Skeletal muscle satellite cell (primary cell): ENCODE measurements at regions not wholly inside any gene's neighbourhood (a gene's known extent, or its start where the extent isn't known, plus 50 kb on each side); places are given as distances from the start of the nearest gene placed in this dataset.

ENCODE experiments used
- H3K27me3 ChIP-seq: 2 replicates; pipeline ENCODE4 v1.7.0; 2013; ENCODE audit warnings: low read length; ENCODE audit not compliant: control insufficient read depth, insufficient read depth
- H3K36me3 ChIP-seq: 2 replicates; pipeline ENCODE4 v1.7.0; 2013; ENCODE audit warnings: mild to moderate bottlenecking, control low read depth, low read length; ENCODE audit not compliant: insufficient read depth
- H3K4me1 ChIP-seq: 2 replicates; pipeline ENCODE4 v1.7.0; 2013; ENCODE audit warnings: low read length; ENCODE audit not compliant: control insufficient read depth, insufficient read depth
- H3K4me2 ChIP-seq: 2 replicates; pipeline ENCODE4 v1.7.0; 2013; ENCODE audit warnings: mild to moderate bottlenecking, low read length
- H3K4me3 ChIP-seq: 2 replicates; pipeline ENCODE4 v1.7.0; 2013; ENCODE audit warnings: low read length
- H3K9ac ChIP-seq: 2 replicates; pipeline ENCODE4 v1.7.0; 2013; ENCODE audit warnings: mild to moderate bottlenecking, low read depth, low read length, moderate library complexity
- H3K9me3 ChIP-seq: replicated peaks from 2 replicates; pipeline ENCODE4 v1.7.0; 2013; ENCODE audit warnings: mild to moderate bottlenecking, control low read depth, low read length

- Histone ChIP-seq H3K4me3 (no peak overlapping the region), H3K36me3 (no peaks in the 10 kb centered on the region)
Measured at GRCh38 chr15:70274908-70275307, 177.2 kb upstream of the TLE3 start.

GRCh38 chr15:70274255-70274880 is 176.7 kb upstream of the TLE3 start:
- H3K4me3 ChIP-seq: no peak overlapping the region
- no peak overlapping the region for H3K9ac ChIP-seq
- H3K27me3 ChIP-seq: no peaks in the 10 kb centered on the region
- no peaks in the 10 kb centered on the region for H3K9me3 ChIP-seq
- H3K4me1 ChIP-seq: peaks cover 23% of the 10 kb centered on the region
- H3K36me3 ChIP-seq: no peaks in the 10 kb centered on the region
- no peak overlapping the region for H3K4me2 ChIP-seq

More at GRCh38 chr15:70274908-70275307, 177.2 kb upstream of the TLE3 start:
- Histone ChIP-seq H3K27me3 (no peaks in the 10 kb centered on the region), H3K4me1 (peaks cover 19% of the 10 kb centered on the region), H3K9me3 (no peaks in the 10 kb centered on the region), H3K4me2 (no peak overlapping the region), H3K9ac (no peak overlapping the region)

- Histone ChIP-seq H3K9me3 (no peaks in the 10 kb centered on the region), H3K36me3 (no peaks in the 10 kb centered on the region), H3K4me3 (no peak overlapping the region), H3K4me1 (peaks cover 23% of the 10 kb centered on the region), H3K9ac (no peak overlapping the region), H3K4me2 (no peak overlapping the region), H3K27me3 (no peaks in the 10 kb centered on the region)
Measured at GRCh38 chr15:70273808-70274207, 176.1 kb upstream of the TLE3 start.

GRCh38 chr15:70272565-70273355 is 175.0 kb upstream of the TLE3 start:
- Histone ChIP-seq H3K36me3 (no peaks in the 10 kb centered on the region), H3K4me2 (no peak overlapping the region), H3K4me3 (no peak overlapping the region), H3K9ac (no peak overlapping the region), H3K9me3 (no peaks in the 10 kb centered on the region), H3K4me1 (peaks cover 30% of the 10 kb centered on the region), H3K27me3 (no peaks in the 10 kb centered on the region)

GRCh38 chr15:70271422-70272088 is 173.8 kb upstream of the TLE3 start:
- peak overlapping the region; percentile 38 for H3K4me2 ChIP-seq
- H3K36me3 ChIP-seq: no peaks in the 10 kb centered on the region
- H3K4me1 ChIP-seq: peaks cover 42% of the 10 kb centered on the region
- no peak overlapping the region for H3K4me3 ChIP-seq
- H3K9ac ChIP-seq: no peak overlapping the region
- no peaks in the 10 kb centered on the region for H3K9me3 ChIP-seq
- no peaks in the 10 kb centered on the region for H3K27me3 ChIP-seq

- Histone ChIP-seq H3K36me3 (no peaks in the 10 kb centered on the region), H3K9ac (no peak overlapping the region), H3K4me2 (peak overlapping the region; percentile 38), H3K4me1 (peaks cover 45% of the 10 kb centered on the region), H3K27me3 (no peaks in the 10 kb centered on the region), H3K4me3 (no peak overlapping the region), H3K9me3 (no peaks in the 10 kb centered on the region)
Measured at GRCh38 chr15:70270752-70271111, 173.0 kb upstream of the TLE3 start.

GRCh38 chr15:70269991-70270751 is 172.5 kb upstream of the TLE3 start:
- no peaks in the 10 kb centered on the region for H3K9me3 ChIP-seq
- no peaks in the 10 kb centered on the region for H3K27me3 ChIP-seq
- H3K4me1 ChIP-seq: peaks cover 45% of the 10 kb centered on the region
- no peak overlapping the region for H3K4me3 ChIP-seq
- H3K4me2 ChIP-seq: no peak overlapping the region
- H3K36me3 ChIP-seq: no peaks in the 10 kb centered on the region
- no peak overlapping the region for H3K9ac ChIP-seq

- Histone ChIP-seq H3K9ac (no peak overlapping the region), H3K4me2 (no peak overlapping the region), H3K36me3 (no peaks in the 10 kb centered on the region), H3K4me1 (peaks cover 45% of the 10 kb centered on the region), H3K4me3 (no peak overlapping the region), H3K27me3 (no peaks in the 10 kb centered on the region), H3K9me3 (no peaks in the 10 kb centered on the region)
Measured at GRCh38 chr15:70269311-70269911, 171.7 kb upstream of the TLE3 start.

- Histone ChIP-seq H3K27me3 (no peaks in the 10 kb centered on the region), H3K4me2 (no peak overlapping the region), H3K4me1 (peaks cover 48% of the 10 kb centered on the region)
Measured at GRCh38 chr15:70268698-70269251, 171.1 kb upstream of the TLE3 start.

GRCh38 chr15:70267879-70268278 is 170.2 kb upstream of the TLE3 start:
- H3K9ac ChIP-seq: no peak overlapping the region
- H3K27me3 ChIP-seq: no peaks in the 10 kb centered on the region
- no peaks in the 10 kb centered on the region for H3K9me3 ChIP-seq
- H3K4me2 ChIP-seq: no peak overlapping the region
- peaks cover 48% of the 10 kb centered on the region for H3K4me1 ChIP-seq
- no peak overlapping the region for H3K4me3 ChIP-seq
- H3K36me3 ChIP-seq: no peaks in the 10 kb centered on the region

More at GRCh38 chr15:70268698-70269251, 171.1 kb upstream of the TLE3 start:
- Histone ChIP-seq H3K9ac (no peak overlapping the region), H3K4me3 (no peak overlapping the region), H3K9me3 (no peaks in the 10 kb centered on the region), H3K36me3 (no peaks in the 10 kb centered on the region)
